Activated naive CD4-positive, alpha-beta T cell treated with anti-CD3 and anti-CD28 coated beads for 36 hours (primary cell): ENCODE measurements at regions not wholly inside any gene's neighbourhood (a gene's known extent, or its start where the extent isn't known, plus 50 kb on each side); places are given as distances from the start of the nearest gene placed in this dataset.

Experiments used
- CTCF ChIA-PET: fragments of 350-600 bp; sonication (Branson Sonifier 250); formaldehyde crosslinking; loops from one replicate; lab custom pipeline; 2021; ENCODE audit warnings: antibody characterized with exemption; lab: Charles Lee
- DNase-seq: peaks from one replicate; pipeline ENCODE4 v3.0.0-alpha.2; 2020
- H3K27ac Mint-ChIP-seq: one replicate; pipeline ENCODE4 v1.8.0; 2021; ENCODE audit warnings: mild to moderate bottlenecking, mixed read lengths
- H3K27me3 Mint-ChIP-seq: one replicate; pipeline ENCODE4 v1.8.0; 2021; ENCODE audit warnings: low read depth, mixed read lengths
- H3K36me3 Mint-ChIP-seq: one replicate; pipeline ENCODE4 v1.8.0; 2021; ENCODE audit warnings: low read depth, mixed read lengths
- H3K4me1 Mint-ChIP-seq: one replicate; pipeline ENCODE4 v1.8.0; 2021; ENCODE audit warnings: low read depth, mixed read lengths
- H3K4me3 Mint-ChIP-seq: one replicate; pipeline ENCODE4 v1.8.0; 2021; ENCODE audit warnings: mild to moderate bottlenecking, moderate library complexity, mixed read lengths
- H3K9me3 Mint-ChIP-seq: one replicate; pipeline ENCODE4 v1.8.0; 2021; ENCODE audit warnings: mixed read lengths
- intact Hi-C: fragments of 100-400 bp; cut with micrococcal nuclease; formaldehyde crosslinking; loops from one replicate; pipeline ENCODE4 v1.15.1; 2023

DNA sequence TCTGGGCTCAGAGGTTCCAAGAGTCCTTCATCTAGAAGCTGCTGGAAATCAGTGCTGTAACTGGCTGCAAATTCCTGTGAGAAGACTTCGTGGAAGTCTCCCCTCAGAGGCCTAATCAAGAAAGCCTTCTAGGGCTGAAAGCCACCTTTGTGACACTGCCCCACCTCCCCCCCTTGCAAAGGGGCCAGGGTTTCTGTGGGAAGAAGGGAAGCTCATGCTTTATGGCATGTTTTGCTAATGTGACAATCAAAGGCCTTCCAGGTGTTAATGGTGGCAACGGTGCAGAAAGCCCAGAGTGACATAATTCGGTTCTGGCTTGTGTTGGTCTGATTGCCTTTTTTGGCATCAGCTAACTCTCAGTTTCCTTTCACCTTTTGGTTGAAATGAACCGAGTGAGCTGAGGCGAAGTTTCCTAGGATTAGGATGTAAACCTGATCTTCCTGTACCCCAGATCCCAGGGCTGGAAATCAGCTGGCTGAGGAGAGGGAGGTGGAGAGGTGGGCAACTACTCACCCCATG is 126.9 kb upstream of the TRIB2 start:
- Mint-ChIP-seq H3K4me3 (no peak overlapping the region), H3K27me3 (no peaks in the 10 kb centered on the region), H3K36me3 (no peaks in the 10 kb centered on the region), H3K4me1 (peaks cover 32% of the 10 kb centered on the region), H3K9me3 (no peaks in the 10 kb centered on the region), H3K27ac (no peak overlapping the region)
- intact Hi-C loops = no loop called here
- CTCF ChIA-PET = no interaction called here
- DNase-seq = no peak

DNA sequence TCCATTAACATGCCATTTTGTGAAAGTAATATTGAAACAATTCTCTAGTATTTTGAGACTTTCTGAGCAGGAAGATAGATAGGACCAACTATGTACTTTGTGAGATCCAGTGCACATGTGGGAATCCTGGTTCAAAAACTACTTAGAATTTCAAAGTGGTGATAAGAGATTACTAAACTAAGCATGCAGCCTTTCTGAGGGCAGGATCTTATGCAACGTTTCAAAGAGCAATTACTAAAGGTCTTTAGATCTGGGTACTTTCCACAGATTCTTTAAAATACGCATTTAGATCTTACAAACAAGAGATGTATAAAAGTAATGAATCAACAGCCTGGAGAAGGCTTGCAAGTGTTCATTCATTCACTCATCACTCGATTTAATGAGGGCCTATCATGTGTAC is 124.4 kb upstream of the TRIB2 start:
- H3K4me3 Mint-ChIP-seq = no peak overlapping the region
- CTCF ChIA-PET = interaction anchor here (0.9 kb wide), 1 partner anchor 415 kb away, joined by 3 read pairs; no protein-coding TSS in a partner anchor
- H3K27ac Mint-ChIP-seq = no peak overlapping the region
- H3K9me3 Mint-ChIP-seq = no peaks in the 10 kb centered on the region
- intact Hi-C loops = no loop called here
- H3K27me3 Mint-ChIP-seq = no peaks in the 10 kb centered on the region
- no peak for DNase-seq
- H3K36me3 Mint-ChIP-seq = no peaks in the 10 kb centered on the region
- H3K4me1 Mint-ChIP-seq = peaks cover 32% of the 10 kb centered on the region

DNA sequence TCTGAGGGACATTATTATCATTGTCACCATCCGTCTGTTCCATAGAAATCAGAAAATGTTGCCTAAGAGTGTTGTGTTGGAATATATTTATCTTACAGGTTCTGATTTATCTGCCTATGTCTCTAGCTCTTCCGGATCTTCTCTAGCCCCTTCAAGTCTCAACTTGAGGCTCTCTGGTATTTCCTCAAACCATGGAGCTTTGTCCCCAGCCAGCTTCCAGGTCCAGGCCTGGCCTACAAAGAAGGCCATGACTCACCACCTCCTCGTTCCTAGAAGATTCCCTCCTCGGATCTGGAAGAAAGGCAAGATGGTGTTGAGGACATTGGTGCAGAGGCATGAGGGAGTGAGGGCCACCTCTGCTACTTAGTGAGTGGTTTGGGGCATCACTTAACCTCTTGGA is 122.1 kb upstream of the TRIB2 start:
- DNase-seq = no peak
- Mint-ChIP-seq H3K36me3 (no peaks in the 10 kb centered on the region), H3K27ac (no peak overlapping the region), H3K27me3 (no peaks in the 10 kb centered on the region), H3K4me1 (peaks cover 17% of the 10 kb centered on the region), H3K9me3 (no peaks in the 10 kb centered on the region), H3K4me3 (no peak overlapping the region)
- intact Hi-C loops = no loop called here
- CTCF ChIA-PET = no interaction called here

DNA sequence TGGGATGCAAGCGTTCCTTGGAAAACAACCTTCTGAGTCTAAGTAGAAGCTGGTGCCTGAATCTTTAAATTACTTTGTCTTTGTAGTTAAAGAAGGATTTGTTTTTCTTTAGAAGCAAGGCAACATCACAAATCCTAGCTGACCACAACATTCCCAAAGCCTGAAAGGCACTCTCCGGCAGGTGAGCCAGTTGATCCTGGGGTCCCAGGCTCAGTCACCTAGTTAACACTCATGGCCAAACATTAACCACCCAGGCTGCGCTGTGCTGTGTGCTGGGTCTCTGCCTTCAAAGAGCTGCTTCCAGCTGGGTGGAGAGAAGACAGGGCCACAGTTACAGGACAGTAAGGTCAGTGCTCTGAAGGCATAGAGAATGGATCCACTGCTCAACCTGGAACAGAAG is 120.0 kb upstream of the TRIB2 start:
- no peaks in the 10 kb centered on the region for H3K9me3 Mint-ChIP-seq
- H3K36me3 Mint-ChIP-seq = no peaks in the 10 kb centered on the region
- H3K27me3 Mint-ChIP-seq = no peaks in the 10 kb centered on the region
- H3K27ac Mint-ChIP-seq = no peak overlapping the region
- intact Hi-C loops = no loop called here
- peaks cover 6% of the 10 kb centered on the region for H3K4me1 Mint-ChIP-seq
- DNase-seq = no peak
- H3K4me3 Mint-ChIP-seq = no peak overlapping the region
- CTCF ChIA-PET = no interaction called here

DNA sequence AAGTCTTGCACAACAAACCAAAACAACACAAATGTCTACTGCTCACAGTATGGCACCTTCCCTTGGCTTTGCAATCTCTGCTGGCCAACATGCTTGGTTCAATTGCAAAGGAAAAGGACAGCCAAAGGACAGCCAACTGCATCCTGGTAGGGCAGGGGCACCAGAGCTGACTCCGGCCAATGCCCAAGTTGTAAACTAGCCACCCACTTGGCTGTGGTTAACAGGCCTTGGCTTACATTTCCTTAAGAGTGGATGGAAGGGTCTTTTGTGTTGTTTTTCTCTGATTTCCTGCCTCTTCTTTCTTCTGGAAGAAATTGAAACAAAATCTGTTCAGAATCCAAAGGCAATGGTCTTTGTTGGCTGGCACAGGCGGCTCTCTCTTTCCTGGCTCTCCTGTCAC is 119.1 kb upstream of the TRIB2 start:
- Mint-ChIP-seq H3K27ac (no peak overlapping the region), H3K4me3 (no peak overlapping the region), H3K36me3 (no peaks in the 10 kb centered on the region), H3K27me3 (no peaks in the 10 kb centered on the region), H3K9me3 (no peaks in the 10 kb centered on the region), H3K4me1 (peaks cover 3% of the 10 kb centered on the region)
- CTCF ChIA-PET = no interaction called here
- no peak for DNase-seq
- intact Hi-C loops = no loop called here

DNA sequence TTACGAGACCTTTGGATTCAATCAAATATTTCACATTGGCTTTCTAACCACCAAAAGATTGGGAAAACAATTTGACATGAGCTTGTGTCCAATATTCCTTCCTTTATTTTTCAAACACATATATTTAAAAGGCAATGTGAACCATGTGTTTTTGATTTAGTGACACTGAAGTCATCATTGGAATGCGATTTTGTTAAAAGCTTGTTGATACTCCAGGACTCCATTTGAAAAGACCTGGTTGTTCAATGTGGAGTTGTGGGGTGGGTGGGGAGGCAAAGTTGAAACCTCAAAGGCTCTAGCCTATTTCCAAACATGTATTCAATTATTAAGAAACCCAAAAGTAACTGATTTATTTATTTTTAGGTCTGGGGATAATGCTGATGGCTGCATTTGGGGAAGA is 114.1 kb upstream of the TRIB2 start:
- Mint-ChIP-seq H3K27ac (no peak overlapping the region), H3K27me3 (no peaks in the 10 kb centered on the region), H3K9me3 (no peaks in the 10 kb centered on the region), H3K4me1 (peaks cover 13% of the 10 kb centered on the region), H3K4me3 (no peak overlapping the region), H3K36me3 (no peaks in the 10 kb centered on the region)
- no peak for DNase-seq
- CTCF ChIA-PET = no interaction called here
- intact Hi-C loops = no loop called here

DNA sequence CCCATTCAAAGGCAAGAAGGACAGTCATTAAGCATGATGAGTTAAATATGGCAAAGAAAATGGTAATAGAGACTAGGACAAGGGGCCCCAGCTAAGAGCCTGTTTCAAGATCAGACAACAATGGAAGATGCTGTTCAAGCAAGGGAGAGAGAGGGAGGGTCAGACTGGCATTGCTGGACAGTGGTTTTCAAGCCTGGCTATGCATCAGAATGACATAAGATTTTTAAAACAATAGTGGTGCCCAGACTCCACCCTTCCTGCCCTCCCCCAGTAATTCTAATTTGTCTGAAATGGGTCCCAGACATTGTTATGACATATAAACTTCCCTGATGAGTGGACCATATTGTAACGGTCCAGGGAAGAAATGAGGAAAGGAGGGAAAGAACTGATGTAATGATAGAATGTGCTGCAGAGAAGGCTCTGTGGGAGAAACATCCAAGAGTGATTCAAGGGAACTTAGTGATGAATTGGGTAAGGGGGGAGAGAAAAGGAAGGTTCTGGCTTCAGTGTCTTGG is 112.9 kb upstream of the TRIB2 start:
- Mint-ChIP-seq H3K27me3 (no peaks in the 10 kb centered on the region), H3K4me1 (peaks cover 14% of the 10 kb centered on the region), H3K27ac (no peak overlapping the region), H3K9me3 (no peaks in the 10 kb centered on the region), H3K4me3 (no peak overlapping the region), H3K36me3 (no peaks in the 10 kb centered on the region)
- CTCF ChIA-PET = no interaction called here
- no peak for DNase-seq
- intact Hi-C loops = no loop called here

DNA sequence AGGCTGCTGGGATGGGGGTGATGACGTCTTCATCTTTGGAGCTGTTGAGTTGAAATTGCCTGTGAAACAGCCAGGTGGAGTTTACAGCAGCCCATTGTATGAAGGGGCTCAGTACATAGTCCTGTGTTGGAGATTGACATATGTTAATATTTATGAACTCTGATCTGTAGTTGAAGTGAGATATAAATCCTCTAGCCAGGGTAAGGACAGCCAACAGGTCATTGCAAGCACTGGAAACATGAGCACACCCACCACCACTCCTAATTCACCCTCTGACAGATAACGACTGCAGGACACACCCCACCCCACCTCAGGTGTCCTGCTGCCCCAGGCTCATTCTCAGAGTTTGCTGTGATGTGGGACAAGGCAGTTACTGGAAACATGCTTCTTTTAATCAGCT is 112.4 kb upstream of the TRIB2 start:
- CTCF ChIA-PET = no interaction called here
- Mint-ChIP-seq H3K36me3 (no peaks in the 10 kb centered on the region), H3K9me3 (no peaks in the 10 kb centered on the region), H3K4me3 (no peak overlapping the region), H3K27me3 (no peaks in the 10 kb centered on the region), H3K27ac (no peak overlapping the region), H3K4me1 (peaks cover 14% of the 10 kb centered on the region)
- DNase-seq = no peak
- intact Hi-C loops = no loop called here

DNA sequence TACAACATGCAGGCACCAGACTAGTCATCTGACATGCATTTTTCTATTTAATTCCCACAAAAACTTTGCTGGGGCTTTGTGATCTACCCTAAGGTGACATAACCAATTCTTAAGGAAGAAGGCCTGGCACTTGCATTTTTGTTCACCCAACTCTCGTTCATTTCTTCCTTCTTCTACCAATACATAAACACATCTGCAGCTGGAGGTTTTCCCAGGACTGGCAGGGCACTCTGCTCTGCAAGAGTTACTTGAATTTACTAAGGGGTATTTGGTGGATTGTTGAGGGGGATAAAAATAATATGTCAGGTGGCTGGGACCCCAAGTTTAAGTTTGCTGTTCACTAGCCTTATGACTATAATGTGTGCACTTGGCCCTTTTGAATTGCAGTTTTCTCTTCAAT is 111.4 kb upstream of the TRIB2 start:
- no peaks in the 10 kb centered on the region for H3K9me3 Mint-ChIP-seq
- intact Hi-C loops = loop anchor here (5.0 kb wide), 1 partner anchor 103 kb away; no protein-coding TSS in a partner anchor
- DNase-seq = no peak
- H3K36me3 Mint-ChIP-seq = no peaks in the 10 kb centered on the region
- no peak overlapping the region for H3K4me3 Mint-ChIP-seq
- CTCF ChIA-PET = interaction anchor here (0.7 kb wide), 1 partner anchor 144 kb away, joined by 3 read pairs; no protein-coding TSS in a partner anchor
- no peak overlapping the region for H3K27ac Mint-ChIP-seq
- peaks cover 14% of the 10 kb centered on the region for H3K4me1 Mint-ChIP-seq
- H3K27me3 Mint-ChIP-seq = no peaks in the 10 kb centered on the region

DNA sequence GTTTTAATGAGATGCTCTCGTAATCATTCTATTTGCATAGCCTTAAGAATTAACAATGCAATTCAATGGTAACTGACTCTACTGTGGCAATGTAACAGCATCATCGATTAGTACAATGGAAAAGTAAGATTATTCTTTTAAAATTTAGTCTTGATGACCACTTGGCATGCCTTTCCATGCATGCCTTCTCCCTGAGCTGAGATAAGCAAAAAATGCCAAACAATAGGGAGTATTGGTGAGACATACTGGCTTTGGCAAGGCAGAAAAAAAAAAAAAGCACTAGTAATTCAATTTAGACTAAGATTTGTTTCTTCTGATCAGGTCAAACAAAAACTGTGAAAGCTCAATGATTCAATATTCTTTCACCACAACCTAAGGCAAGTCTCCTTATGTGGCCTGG is 110.8 kb upstream of the TRIB2 start:
- CTCF ChIA-PET = interaction anchor here (0.6 to 0.7 kb wide), 2 partner anchors 97 to 145 kb away, joined by 3 to 5 read pairs; no protein-coding TSS in a partner anchor
- no peak overlapping the region for H3K4me3 Mint-ChIP-seq
- intact Hi-C loops = loop anchor here (5.0 kb wide), 1 partner anchor 104 kb away; no protein-coding TSS in a partner anchor

DNA sequence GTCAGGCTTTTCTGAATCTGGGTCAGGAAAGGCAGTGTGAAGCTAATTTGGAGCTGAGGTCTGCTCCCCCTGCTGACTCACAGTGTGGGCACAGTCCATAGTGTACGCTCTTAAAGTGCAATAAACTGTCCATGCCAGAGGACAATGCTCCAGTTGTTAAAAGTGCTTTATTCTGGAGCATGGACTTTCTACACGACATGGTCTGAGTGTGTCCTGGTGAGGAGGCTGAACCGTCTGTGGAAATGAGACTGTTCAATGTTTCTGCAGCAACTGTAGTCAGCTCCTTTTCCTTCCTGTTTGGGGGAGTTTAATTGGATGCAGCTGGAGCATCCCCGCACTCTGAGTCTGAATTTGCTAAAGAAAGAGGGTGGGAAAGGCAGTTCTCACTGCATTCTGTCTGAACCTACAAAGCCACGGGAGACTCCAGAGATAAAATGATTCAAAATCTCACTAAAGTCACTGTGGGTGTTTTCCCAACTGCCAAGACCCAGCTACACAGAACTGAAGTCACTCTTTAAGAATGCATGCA is 110.2 kb upstream of the TRIB2 start:
- H3K36me3 Mint-ChIP-seq = no peaks in the 10 kb centered on the region
- no peak for DNase-seq
- H3K9me3 Mint-ChIP-seq = no peaks in the 10 kb centered on the region
- CTCF ChIA-PET = interaction anchor here (0.6 to 0.8 kb wide), 2 partner anchors 97 to 400 kb away, joined by 3 to 5 read pairs; no protein-coding TSS in a partner anchor
- H3K4me1 Mint-ChIP-seq = peaks cover 14% of the 10 kb centered on the region
- no peak overlapping the region for H3K27ac Mint-ChIP-seq
- intact Hi-C loops = loop anchor here (5.0 kb wide), 1 partner anchor 104 kb away; no protein-coding TSS in a partner anchor
- no peaks in the 10 kb centered on the region for H3K27me3 Mint-ChIP-seq
- H3K4me3 Mint-ChIP-seq = no peak overlapping the region

More for the DNA sequence above, 110.8 kb upstream of the TRIB2 start:
- H3K27me3 Mint-ChIP-seq = no peaks in the 10 kb centered on the region
- H3K27ac Mint-ChIP-seq = no peak overlapping the region
- H3K36me3 Mint-ChIP-seq = no peaks in the 10 kb centered on the region
- H3K9me3 Mint-ChIP-seq = no peaks in the 10 kb centered on the region
- no peak for DNase-seq
- H3K4me1 Mint-ChIP-seq = peaks cover 14% of the 10 kb centered on the region

DNA sequence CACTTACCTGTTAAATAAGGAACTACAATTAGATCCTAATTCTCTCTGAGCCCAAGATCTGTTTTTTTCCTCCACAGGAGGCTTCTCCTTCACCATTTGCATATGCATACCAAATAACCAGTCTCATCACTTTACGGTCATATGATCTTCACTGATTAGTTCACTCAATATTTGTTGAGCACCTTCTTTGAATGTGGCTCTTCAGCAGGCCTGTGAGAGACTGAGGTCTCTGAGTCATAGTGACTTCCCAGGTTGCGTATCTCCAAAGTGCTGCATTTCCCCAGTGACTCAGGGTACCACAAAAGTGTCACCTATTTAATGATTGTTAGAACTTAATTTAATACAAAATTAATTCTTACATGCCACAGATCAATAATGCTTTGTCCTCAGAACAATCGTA is 108.8 kb upstream of the TRIB2 start:
- intact Hi-C loops = loop anchor here (5.0 kb wide), 1 partner anchor 106 kb away; no protein-coding TSS in a partner anchor
- H3K27ac Mint-ChIP-seq = no peak overlapping the region

DNA sequence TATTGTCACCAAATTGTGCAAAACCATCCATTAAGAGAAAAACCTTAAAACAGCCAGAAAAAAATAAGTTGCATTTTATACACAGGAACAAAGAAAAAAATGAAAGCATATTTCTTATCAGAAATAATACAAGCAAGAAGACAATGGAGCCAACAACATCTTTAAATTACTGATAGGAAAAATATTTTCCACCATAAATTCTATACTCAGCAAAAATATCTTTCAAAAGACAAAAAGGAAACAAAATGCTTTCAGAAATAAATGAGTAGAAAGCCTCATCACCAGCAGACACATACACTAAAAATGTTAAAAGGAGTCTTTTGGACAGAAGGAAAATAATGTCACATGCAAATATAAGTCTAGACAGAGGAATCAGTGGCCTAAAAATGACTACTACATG is 106.4 kb upstream of the TRIB2 start:
- CTCF ChIA-PET = no interaction called here
- H3K27me3 Mint-ChIP-seq = no peaks in the 10 kb centered on the region
- DNase-seq = no peak
- intact Hi-C loops = no loop called here
- H3K4me3 Mint-ChIP-seq = no peak overlapping the region
- no peak overlapping the region for H3K27ac Mint-ChIP-seq
- no peaks in the 10 kb centered on the region for H3K36me3 Mint-ChIP-seq
- no peaks in the 10 kb centered on the region for H3K9me3 Mint-ChIP-seq
- peaks cover 16% of the 10 kb centered on the region for H3K4me1 Mint-ChIP-seq

More for the DNA sequence above, 108.8 kb upstream of the TRIB2 start:
- Mint-ChIP-seq H3K4me3 (no peak overlapping the region), H3K4me1 (peaks cover 14% of the 10 kb centered on the region), H3K36me3 (no peaks in the 10 kb centered on the region), H3K9me3 (no peaks in the 10 kb centered on the region), H3K27me3 (no peaks in the 10 kb centered on the region)
- DNase-seq = peak; percentile 43
- CTCF ChIA-PET = no interaction called here
